H9 (cell line): ENCODE measurements at regions not wholly inside any gene's neighbourhood (a gene's known extent, or its start where the extent isn't known, plus 50 kb on each side); places are given as distances from the start of the nearest gene placed in this dataset.

Source experiments
- DNase-seq: peaks from one replicate; pipeline ENCODE4 v3.0.0-alpha.2; 2017
- H2AFZ ChIP-seq: one replicate; pipeline ENCODE4 v1.6.1; 2013; ENCODE audit warnings: mild to moderate bottlenecking, low read length, control low read depth, moderate library complexity
- H2AK5ac ChIP-seq: 2 replicates; pipeline ENCODE4 v1.6.1; 2013; ENCODE audit warnings: low read length, control low read depth, mixed read lengths; ENCODE audit not compliant: insufficient read length
- H2BK120ac ChIP-seq: one replicate; pipeline ENCODE4 v1.6.1; 2013; ENCODE audit warnings: low read depth, mild to moderate bottlenecking, low read length, control low read depth, inconsistent platforms; ENCODE audit not compliant: poor library complexity, severe bottlenecking
- H2BK12ac ChIP-seq: 2 replicates; pipeline ENCODE4 v1.6.1; 2013; ENCODE audit warnings: low read length, control low read depth, mixed read lengths, low read depth; ENCODE audit not compliant: insufficient read length
- H2BK15ac ChIP-seq: 2 replicates; pipeline ENCODE4 v1.6.1; 2013; ENCODE audit warnings: low read depth, low read length, control low read depth
- H2BK20ac ChIP-seq: one replicate; pipeline ENCODE4 v1.6.1; 2013; ENCODE audit warnings: low read depth, mild to moderate bottlenecking, low read length, control low read depth, inconsistent platforms; ENCODE audit not compliant: poor library complexity, severe bottlenecking
- H2BK5ac ChIP-seq: 2 replicates; pipeline ENCODE4 v1.6.1; 2013; ENCODE audit warnings: low read length, control low read depth, mixed read lengths; ENCODE audit not compliant: insufficient read length
- H3K14ac ChIP-seq: 2 replicates; pipeline ENCODE4 v1.6.1; 2013; ENCODE audit warnings: low read length, control low read depth; ENCODE audit not compliant: insufficient read depth
- H3K18ac ChIP-seq: 2 replicates; pipeline ENCODE4 v1.6.1; 2013; ENCODE audit warnings: low read depth, mild to moderate bottlenecking, mixed read lengths, low read length, control low read depth; ENCODE audit not compliant: insufficient read length
- H3K23ac ChIP-seq: 2 replicates; pipeline ENCODE4 v1.6.1; 2013; ENCODE audit warnings: low read length, control low read depth, mixed read lengths, low read depth; ENCODE audit not compliant: insufficient read length
- H3K23me2 ChIP-seq: 2 replicates; pipeline ENCODE4 v1.6.1; 2013; ENCODE audit warnings: low read depth, mild to moderate bottlenecking, mixed read lengths, low read length, control low read depth; ENCODE audit not compliant: insufficient read length, poor library complexity, severe bottlenecking
- H3K27ac ChIP-seq: 2 replicates; pipeline ENCODE4 v1.5.1; 2013; ENCODE audit warnings: low read length, control low read depth, mixed read lengths, low read depth; ENCODE audit not compliant: insufficient read length
- H3K27me3 ChIP-seq: 2 replicates; pipeline ENCODE4 v1.6.1; 2013; ENCODE audit warnings: low read length, control low read depth, inconsistent platforms; ENCODE audit not compliant: insufficient read depth
- H3K4ac ChIP-seq: 2 replicates; pipeline ENCODE4 v1.6.1; 2013; ENCODE audit warnings: low read depth, mild to moderate bottlenecking, control low read depth, inconsistent platforms, low read length, moderate library complexity
- H3K4me1 ChIP-seq: 2 replicates; pipeline ENCODE4 v1.6.1; 2013; ENCODE audit warnings: low read length, control low read depth, inconsistent platforms; ENCODE audit not compliant: insufficient read depth
- H3K4me2 ChIP-seq: 2 replicates; pipeline ENCODE4 v1.6.1; 2013; ENCODE audit warnings: low read length, control low read depth, mixed read lengths; ENCODE audit not compliant: insufficient read length, insufficient read depth
- H3K56ac ChIP-seq: 2 replicates; pipeline ENCODE4 v1.6.1; 2013; ENCODE audit warnings: low read depth, mild to moderate bottlenecking, mixed read lengths, low read length, control low read depth; ENCODE audit not compliant: insufficient read length
- H3K79me1 ChIP-seq: 2 replicates; pipeline ENCODE4 v1.6.1; 2013; ENCODE audit warnings: low read depth, mild to moderate bottlenecking, moderate library complexity, low read length, control low read depth, inconsistent platforms; ENCODE audit not compliant: insufficient read depth, poor library complexity, severe bottlenecking
- H3K79me2 ChIP-seq: 2 replicates; pipeline ENCODE4 v1.6.1; 2013; ENCODE audit warnings: low read length, control low read depth, inconsistent platforms; ENCODE audit not compliant: insufficient read depth
- H3K9ac ChIP-seq: 2 replicates; pipeline ENCODE4 v1.6.1; 2013; ENCODE audit warnings: low read length, control low read depth, mixed read lengths; ENCODE audit not compliant: insufficient read length; ENCODE audit errors: extremely low read depth
- H3K9me3 ChIP-seq: one replicate; pipeline ENCODE4 v1.6.1; 2013; ENCODE audit warnings: low read depth, low read length, inconsistent platforms; ENCODE audit not compliant: control insufficient read depth
- H3T11ph ChIP-seq: one replicate; pipeline ENCODE4 v1.6.1; 2013; ENCODE audit warnings: mild to moderate bottlenecking, low read length, control low read depth, inconsistent platforms
- H4K20me1 ChIP-seq: one replicate; pipeline ENCODE4 v1.6.1; 2013; ENCODE audit not compliant: control insufficient read depth, insufficient read length, insufficient read depth
- H4K5ac ChIP-seq: 2 replicates; pipeline ENCODE4 v1.6.1; 2013; ENCODE audit warnings: low read depth, mild to moderate bottlenecking, mixed read lengths, low read length, control low read depth; ENCODE audit not compliant: insufficient read length
- H4K8ac ChIP-seq: replicated peaks from 2 replicates; pipeline ENCODE4 v1.6.1; 2013; ENCODE audit warnings: low read length, control low read depth, mixed read lengths, low read depth; ENCODE audit not compliant: insufficient read length
- H4K91ac ChIP-seq: 2 replicates; pipeline ENCODE4 v1.6.1; 2013; ENCODE audit warnings: low read depth, mild to moderate bottlenecking, moderate library complexity, mixed read lengths, low read length, control low read depth; ENCODE audit not compliant: insufficient read length
- H3K27ac Mint-ChIP-seq, 3 experiments: 2 replicates in 2 of 3; 3 replicates in 1 of 3; pipeline ENCODE4 v1.8.0; 2020 to 2021; ENCODE audit warnings: mixed read lengths in 3 of 3, mild to moderate bottlenecking in 1 of 3, moderate library complexity in 1 of 3
- H3K27me3 Mint-ChIP-seq: 2 replicates; pipeline ENCODE4 v1.8.0; 2021; ENCODE audit warnings: low read depth, mild to moderate bottlenecking, moderate library complexity, mixed read lengths
- H3K36me3 Mint-ChIP-seq, 3 experiments: 2 replicates in 2 of 3; 3 replicates in 1 of 3; pipeline ENCODE4 v1.8.0; 2020 to 2021; ENCODE audit warnings: low read depth in 3 of 3, mixed read lengths in 3 of 3; ENCODE audit not compliant: insufficient read depth in 1 of 3
- H3K4me1 Mint-ChIP-seq, 2 experiments: 2 replicates each; pipeline ENCODE4 v1.8.0; 2020; ENCODE audit warnings: mixed read lengths in 2 of 2
- H3K4me3 Mint-ChIP-seq, 2 experiments: 2 replicates in 1 of 2; 3 replicates in 1 of 2; pipeline ENCODE4 v1.8.0; 2020 to 2021; ENCODE audit warnings: mild to moderate bottlenecking in 2 of 2, mixed read lengths in 2 of 2, moderate library complexity in 1 of 2
- H3K9me3 Mint-ChIP-seq, 2 experiments: 2 replicates in 1 of 2; 3 replicates in 1 of 2; pipeline ENCODE4 v1.8.0; 2020; ENCODE audit warnings: mild to moderate bottlenecking in 2 of 2, mixed read lengths in 2 of 2, moderate library complexity in 1 of 2
- WGBS: extraction: QIAGEN DNeasy Blood & Tissue Kit; methylation state at CpG from one replicate; pipeline ENCODE4 v1.1.7; 2013; ENCODE audit warnings: missing lambda C conversion rate, low lambda C conversion rate, mixed read lengths; ENCODE audit not compliant: insufficient read length; ENCODE audit errors: extremely low coverage; 5-methylcytosine and 5-hydroxymethylcytosine counted together
- TF ChIP-seq, protein P1 (sequence below): fragments of 200-600 bp; sonication (generic); conservative IDR thresholded peaks from 3 replicates; pipeline ENCODE4 v1.8.0; 2021; ENCODE audit warnings: antibody characterized with exemption, mild to moderate bottlenecking

DNA sequence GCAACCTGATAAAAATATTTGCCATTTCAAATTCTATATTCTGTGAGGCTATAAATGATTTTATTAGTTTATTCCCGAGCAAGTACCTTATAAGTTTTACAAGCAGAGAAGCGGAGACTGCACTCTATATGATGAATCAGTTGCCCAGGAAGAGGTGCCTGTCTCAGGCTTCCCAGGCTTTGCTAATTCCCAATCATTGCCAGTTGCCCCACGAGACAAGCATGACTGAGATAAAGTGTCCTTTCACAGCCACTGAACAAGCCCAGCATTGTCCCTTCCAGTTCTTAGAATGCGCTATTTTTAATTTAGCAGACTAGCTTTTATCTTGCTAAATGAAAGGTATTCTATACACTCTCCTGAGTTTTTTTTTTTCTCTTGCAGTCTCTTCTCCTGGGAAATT is 260.7 kb downstream of the ALDH8A1 start:
- H3K36me3 Mint-ChIP-seq, result no peaks in the 10 kb centered on the region
- no peaks in the 10 kb centered on the region for H3K4me1 Mint-ChIP-seq
- Histone ChIP-seq H4K91ac (no peak overlapping the region), H3K4ac (no peak overlapping the region), H4K20me1 (no peaks in the 10 kb centered on the region), H2BK15ac (no peak overlapping the region), H2BK5ac (no peak overlapping the region), H3K9ac (no peak overlapping the region), H3K23ac (no peak overlapping the region), H3K14ac (no peak overlapping the region), H3K4me1 (no peaks in the 10 kb centered on the region), H2BK120ac (no peak overlapping the region), H3K4me2 (no peak overlapping the region), H3K79me1 (no peaks in the 10 kb centered on the region), H2AK5ac (no peak overlapping the region), H2BK20ac (no peak overlapping the region), H4K8ac (no peak overlapping the region), H3K9me3 (no peaks in the 10 kb centered on the region), H3K79me2 (no peaks in the 10 kb centered on the region), H3K23me2 (no peaks in the 10 kb centered on the region), H4K5ac (no peak overlapping the region), H2AFZ (no peak overlapping the region), H3K27ac (no peak overlapping the region), H3K18ac (no peak overlapping the region), H3K56ac (no peak overlapping the region), H3T11ph (no peak overlapping the region), H2BK12ac (no peak overlapping the region), H3K27me3 (no peaks in the 10 kb centered on the region)
- no peak overlapping the region for H3K4me3 Mint-ChIP-seq
- WGBS, result no CpG with 5 or more reads among the region's 4 CpGs
- no peaks in the 10 kb centered on the region; a peak in 1 of 5 replicates for H3K9me3 Mint-ChIP-seq
- H3K27ac Mint-ChIP-seq, result no peak overlapping the region
- no peaks in the 10 kb centered on the region for H3K27me3 Mint-ChIP-seq
- DNase-seq, result no peak
- TF ChIP-seq, protein P1, sequence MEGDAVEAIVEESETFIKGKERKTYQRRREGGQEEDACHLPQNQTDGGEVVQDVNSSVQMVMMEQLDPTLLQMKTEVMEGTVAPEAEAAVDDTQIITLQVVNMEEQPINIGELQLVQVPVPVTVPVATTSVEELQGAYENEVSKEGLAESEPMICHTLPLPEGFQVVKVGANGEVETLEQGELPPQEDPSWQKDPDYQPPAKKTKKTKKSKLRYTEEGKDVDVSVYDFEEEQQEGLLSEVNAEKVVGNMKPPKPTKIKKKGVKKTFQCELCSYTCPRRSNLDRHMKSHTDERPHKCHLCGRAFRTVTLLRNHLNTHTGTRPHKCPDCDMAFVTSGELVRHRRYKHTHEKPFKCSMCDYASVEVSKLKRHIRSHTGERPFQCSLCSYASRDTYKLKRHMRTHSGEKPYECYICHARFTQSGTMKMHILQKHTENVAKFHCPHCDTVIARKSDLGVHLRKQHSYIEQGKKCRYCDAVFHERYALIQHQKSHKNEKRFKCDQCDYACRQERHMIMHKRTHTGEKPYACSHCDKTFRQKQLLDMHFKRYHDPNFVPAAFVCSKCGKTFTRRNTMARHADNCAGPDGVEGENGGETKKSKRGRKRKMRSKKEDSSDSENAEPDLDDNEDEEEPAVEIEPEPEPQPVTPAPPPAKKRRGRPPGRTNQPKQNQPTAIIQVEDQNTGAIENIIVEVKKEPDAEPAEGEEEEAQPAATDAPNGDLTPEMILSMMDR, result no peak
